ENCODE measurements at regions not wholly inside any gene's neighbourhood (a gene's known extent, or its start where the extent isn't known, plus 50 kb on each side); places are given as distances from the start of the nearest gene placed in this dataset.

GRCh38 chr11:119788911-119789560, 60.0 kb upstream of the NECTIN1 start:
- no peak overlapping the region for H2BK15ac ChIP-seq (ENCODE audit: low read depth, low read length)
- no peak overlapping the region for H3K4me2 ChIP-seq (ENCODE audit: low read depth, low read length)
- no peak overlapping the region for H3K4ac ChIP-seq (ENCODE audit: low read depth, low read length)
- no peak overlapping the region for H3K23ac ChIP-seq (ENCODE audit: low read depth, low read length)
- no peak overlapping the region for H2AK9ac ChIP-seq (replicated peaks; ENCODE audit: low read depth, low read length, poor library complexity)
- no peaks in the 10 kb centered on the region for H3K36me3 ChIP-seq (ENCODE audit: control insufficient read depth, insufficient read depth, low read length)
- H4K8ac ChIP-seq (ENCODE audit: low read depth in 2 of 2, low read length in 2 of 2) = no peak overlapping the region
- H3K18ac ChIP-seq (ENCODE audit: low read depth, low read length) = no peak overlapping the region
- no peak overlapping the region for H3K14ac ChIP-seq (replicated peaks; ENCODE audit: low read depth, low read length)
- no peak overlapping the region for H2AK5ac ChIP-seq (ENCODE audit: low read depth, low read length)
- H3K27ac ChIP-seq (ENCODE audit: insufficient read depth, low read length) = no peak overlapping the region
- no peak overlapping the region for H3K9ac ChIP-seq (ENCODE audit: low read depth, low read length)
- H4K20me1 ChIP-seq (ENCODE audit: insufficient read depth, low read length) = no peaks in the 10 kb centered on the region
- no peak overlapping the region for H2BK120ac ChIP-seq (ENCODE audit: low read depth, low read length)
- peaks cover 2% of the 10 kb centered on the region; the same call in 1 of the 2 replicates for H3K9me3 ChIP-seq (ENCODE audit: control insufficient read depth, insufficient read depth, low read length)
- intact Hi-C loops (cut with micrococcal nuclease) = no loop called here
- CTCF ChIA-PET = interaction anchor here (0.6 kb wide), 1 partner anchor 205 kb away, joined by 4 read pairs; no protein-coding TSS in a partner anchor
- DNase-seq (no peak), ATAC-seq (ENCODE audit: low read depth) (no peak)
- H3K4me1 ChIP-seq (ENCODE audit: control insufficient read depth, insufficient read depth, low read length) = no peaks in the 10 kb centered on the region
- no peak overlapping the region for H4K5ac ChIP-seq (ENCODE audit: low read depth, low read length)
- no peak overlapping the region for H2BK5ac ChIP-seq (ENCODE audit: low read depth, low read length, poor library complexity, severe bottlenecking)
- no peaks in the 10 kb centered on the region for H3K9me1 ChIP-seq (ENCODE audit: insufficient read depth, low read length)
- H3K27me3 ChIP-seq (ENCODE audit: control insufficient read depth, insufficient read depth, low read length) = peaks cover 16% of the 10 kb centered on the region; the same call in 1 of the 2 replicates
- POLR2A ChIA-PET (ENCODE audit: unreplicated experiment) = no interaction called here
- WGBS, 2 experiments (ENCODE audit: extremely low coverage in 2 of 2, insufficient read length in 1 of 2) = 71% methylated on average over 5 of the region's 22 CpGs; no CpG with 5 or more reads in 1 of the 2 experiments
- no peak overlapping the region for H4K91ac ChIP-seq (ENCODE audit: insufficient read depth, low read depth, low read length)
- H3K4me3 ChIP-seq (ENCODE audit: insufficient read depth, low read depth, low read length) = no peak overlapping the region
- H2BK20ac ChIP-seq (ENCODE audit: low read depth, low read length) = no peak overlapping the region
- in situ Hi-C loops (cut with MboI; ENCODE audit: low sequenced_read_pairs) = no loop called here
- no peak overlapping the region for H3K56ac ChIP-seq (ENCODE audit: extremely low read depth, insufficient read depth, low read length)
- TF ChIP-seq MAFK (IDR thresholded peaks at IDR 0.05; ENCODE audit: low read depth, low read length) (no peak), MAZ (IDR thresholded peaks at IDR 0.05; ENCODE audit: borderline replicate concordance, low read depth, low read length) (no peak), NFE2L2 (IDR thresholded peaks at IDR 0.05; ENCODE audit: low read depth, low read length) (no peak), CEBPB (IDR thresholded peaks at IDR 0.05; ENCODE audit: low read depth, low read length) (no peak), SMC3 (IDR thresholded peaks at IDR 0.05; ENCODE audit: low read depth, low read length) (no peak), CTCF (conservative IDR thresholded peaks at IDR 0.05; ENCODE audit: low read depth, low read length) (no peak), RCOR1 (IDR thresholded peaks at IDR 0.05; ENCODE audit: insufficient replicate concordance, low read length) (no peak), MXI1 (IDR thresholded peaks at IDR 0.05; ENCODE audit: borderline replicate concordance, low read depth, low read length) (no peak), USF2 (IDR thresholded peaks at IDR 0.05; ENCODE audit: low read depth, low read length) (no peak)
- dilution Hi-C loops (cut with HindIII; ENCODE audit: low sequenced_read_pairs, unreplicated experiment) = no loop called here
- H3K79me1 ChIP-seq (ENCODE audit: low read depth in 1 of 2, low read length in 2 of 2) = no peaks in the 10 kb centered on the region
- BruUV-seq (replicated peaks) = no TSS peak
- no peak overlapping the region for H2AFZ ChIP-seq (replicated peaks; ENCODE audit: low read length, poor library complexity)

Measured in IMR-90 (cell line).